CD4-positive, CD25-positive, alpha-beta regulatory T cell (primary cell): ENCODE measurements at regions not wholly inside any gene's neighbourhood (a gene's known extent, or its start where the extent isn't known, plus 50 kb on each side); places are given as distances from the start of the nearest gene placed in this dataset.

Source experiments
- ATAC-seq, 2 donors: fragments of 150-1000 bp; cut with Tn5 transposase; one replicate each; pipeline ENCODE4 v1.10.0; 2021; ENCODE audit warnings: low read depth in 2 of 2, moderate number of reproducible peaks in 2 of 2, moderate library complexity in 1 of 2
- DNase-seq, 3 donors: peaks; one replicate each; pipeline versions ENCODE4 v3.0.0 to v3.0.0-alpha.2; 2012 to 2022; ENCODE audit warnings: mixed read lengths in 1 of 3
- H3K27ac ChIP-seq: one replicate; pipeline ENCODE4 v1.7.0; 2013; ENCODE audit warnings: mild to moderate bottlenecking, low read length; ENCODE audit not compliant: insufficient read depth, poor library complexity, severe bottlenecking
- H3K27me3 ChIP-seq: one replicate; pipeline ENCODE4 v1.7.0; 2013; ENCODE audit warnings: low read length; ENCODE audit not compliant: control insufficient read depth, insufficient read depth
- H3K36me3 ChIP-seq: one replicate; pipeline ENCODE4 v1.7.0; 2013; ENCODE audit warnings: mild to moderate bottlenecking, low read length, moderate library complexity; ENCODE audit not compliant: control insufficient read depth, insufficient read depth
- H3K4me1 ChIP-seq: 2 replicates; pipeline ENCODE4 v1.7.0; 2013; ENCODE audit warnings: mild to moderate bottlenecking, low read length; ENCODE audit not compliant: insufficient read depth, control insufficient read depth, poor library complexity, severe bottlenecking
- H3K4me3 ChIP-seq: one replicate; pipeline ENCODE4 v1.7.0; 2013; ENCODE audit warnings: low read depth, mild to moderate bottlenecking, low read length, moderate library complexity
- H3K9me3 ChIP-seq, 2 experiments: 1 replicate in 1 of 2; 2 replicates in 1 of 2; pipeline ENCODE4 v1.7.0; 2013; ENCODE audit warnings: low read length in 2 of 2, mild to moderate bottlenecking in 1 of 2, moderate library complexity in 1 of 2; ENCODE audit not compliant: control insufficient read depth in 2 of 2
- H3K27ac Mint-ChIP-seq, 3 donors: one replicate each; pipeline ENCODE4 v1.8.0; 2020 to 2022; ENCODE audit warnings: mild to moderate bottlenecking in 3 of 3, mixed read lengths in 3 of 3, moderate library complexity in 2 of 3
- H3K27me3 Mint-ChIP-seq: one replicate; pipeline ENCODE4 v1.8.0; 2022; ENCODE audit warnings: mild to moderate bottlenecking, mixed read lengths
- H3K36me3 Mint-ChIP-seq: one replicate; pipeline ENCODE4 v1.8.0; 2020; ENCODE audit warnings: mixed read lengths
- H3K4me1 Mint-ChIP-seq, 4 donors: one replicate each; pipeline ENCODE4 v1.8.0; 2020 to 2022; ENCODE audit warnings: mixed read lengths in 4 of 4, mild to moderate bottlenecking in 1 of 4
- H3K4me3 Mint-ChIP-seq, 4 donors: one replicate each; pipeline ENCODE4 v1.8.0; 2020 to 2022; ENCODE audit warnings: mild to moderate bottlenecking in 4 of 4, mixed read lengths in 4 of 4, moderate library complexity in 3 of 4
- H3K9me3 Mint-ChIP-seq, 7 donors: one replicate each; pipeline ENCODE4 v1.8.0; 2020 to 2022; ENCODE audit warnings: mixed read lengths in 7 of 7, mild to moderate bottlenecking in 3 of 7, moderate library complexity in 2 of 7

GRCh38 chr2:226247289-226248275 is 552.0 kb downstream of the IRS1 start:
- H3K4me1 ChIP-seq, result no peaks in the 10 kb centered on the region
- no peaks in the 10 kb centered on the region for H3K9me3 ChIP-seq
- no peak for DNase-seq
- no peaks in the 10 kb centered on the region for H3K27me3 ChIP-seq
- H3K4me3 Mint-ChIP-seq, result no peak overlapping the region
- H3K36me3 ChIP-seq, result no peaks in the 10 kb centered on the region
- no peaks in the 10 kb centered on the region for H3K36me3 Mint-ChIP-seq
- H3K27ac Mint-ChIP-seq, result no peak overlapping the region
- no peaks in the 10 kb centered on the region for H3K27me3 Mint-ChIP-seq
- H3K9me3 Mint-ChIP-seq, result peaks cover 0 to 9% (median 1%) of the 10 kb centered on the region in 7 donors
- H3K4me3 ChIP-seq, result no peak overlapping the region
- no peak for ATAC-seq
- no peaks in the 10 kb centered on the region for H3K4me1 Mint-ChIP-seq
- no peak overlapping the region for H3K27ac ChIP-seq

- peaks cover 0 to 2% (median 0%) of the 10 kb centered on the region in 7 donors for H3K9me3 Mint-ChIP-seq
- ATAC-seq, result no peak
- DNase-seq, result no peak
Measured at GRCh38 chr2:226234187-226234586, 565.4 kb downstream of the IRS1 start.

DNA sequence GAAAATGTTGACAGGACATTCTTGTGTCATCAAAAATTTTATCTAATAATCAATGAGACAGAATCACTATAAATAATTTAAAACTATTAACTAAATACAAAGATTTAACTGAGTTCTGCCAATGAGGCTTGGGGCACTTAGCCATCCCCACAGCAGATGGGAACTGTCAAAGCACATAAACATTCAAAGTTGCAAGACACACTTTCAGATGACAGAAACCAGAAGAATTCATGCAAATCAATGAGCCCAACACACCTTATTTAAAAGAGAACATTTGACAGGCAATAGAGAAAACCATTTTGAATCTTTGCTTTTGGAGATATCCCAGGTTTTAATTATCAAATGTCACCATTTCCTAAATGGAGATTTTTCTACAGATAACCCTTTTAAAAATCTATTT is 566.2 kb downstream of the IRS1 start:
- H3K36me3 Mint-ChIP-seq, result no peaks in the 10 kb centered on the region
- H3K4me3 Mint-ChIP-seq, result no peak overlapping the region
- Histone ChIP-seq H3K9me3 (no peaks in the 10 kb centered on the region), H3K4me1 (no peaks in the 10 kb centered on the region), H3K36me3 (no peaks in the 10 kb centered on the region), H3K27ac (no peak overlapping the region), H3K27me3 (no peaks in the 10 kb centered on the region), H3K4me3 (no peak overlapping the region)
- H3K27ac Mint-ChIP-seq, result no peak overlapping the region
- H3K27me3 Mint-ChIP-seq, result no peaks in the 10 kb centered on the region
- DNase-seq (no peak), ATAC-seq (no peak)
- H3K4me1 Mint-ChIP-seq, result no peaks in the 10 kb centered on the region
- H3K9me3 Mint-ChIP-seq, result peaks cover 0 to 2% (median 0%) of the 10 kb centered on the region in 7 donors

More at GRCh38 chr2:226234187-226234586, 565.4 kb downstream of the IRS1 start:
- H3K27ac ChIP-seq, result no peak overlapping the region
- no peaks in the 10 kb centered on the region for H3K36me3 ChIP-seq
- no peaks in the 10 kb centered on the region for H3K4me1 ChIP-seq
- no peak overlapping the region for H3K4me3 ChIP-seq
- Mint-ChIP-seq H3K27me3 (no peaks in the 10 kb centered on the region), H3K4me1 (no peaks in the 10 kb centered on the region), H3K4me3 (no peak overlapping the region), H3K27ac (no peak overlapping the region), H3K36me3 (no peaks in the 10 kb centered on the region)
- no peaks in the 10 kb centered on the region for H3K9me3 ChIP-seq
- no peaks in the 10 kb centered on the region for H3K27me3 ChIP-seq

DNA sequence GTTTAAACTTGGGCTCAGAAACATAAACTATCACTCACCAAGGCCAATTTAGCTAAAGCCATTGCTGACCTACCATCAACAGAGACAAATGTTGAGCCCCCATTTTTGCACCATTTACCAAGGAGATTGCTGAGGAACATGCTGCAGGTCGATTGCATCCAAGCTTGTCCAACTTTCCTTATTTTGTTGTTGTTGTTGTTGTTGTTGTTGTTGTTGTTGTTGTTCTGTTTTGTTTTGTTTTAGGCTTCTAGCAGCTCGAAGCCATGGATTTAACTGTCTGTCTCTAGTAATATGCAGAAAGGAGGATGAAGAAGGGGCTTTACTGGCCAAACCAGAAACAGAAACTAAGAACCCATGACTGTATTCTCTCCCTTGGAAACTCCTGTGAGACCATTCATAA is 571.5 kb downstream of the IRS1 start:
- H3K4me1 ChIP-seq, result no peaks in the 10 kb centered on the region
- no peak overlapping the region for H3K4me3 ChIP-seq
- H3K36me3 ChIP-seq, result no peaks in the 10 kb centered on the region
- DNase-seq (no peak), ATAC-seq (no peak)
- Mint-ChIP-seq H3K4me1 (no peaks in the 10 kb centered on the region), H3K9me3 (peaks cover 0 to 2% (median 0%) of the 10 kb centered on the region in 7 donors), H3K27me3 (no peaks in the 10 kb centered on the region), H3K4me3 (no peak overlapping the region), H3K36me3 (no peaks in the 10 kb centered on the region), H3K27ac (no peak overlapping the region)
- H3K27ac ChIP-seq, result no peak overlapping the region
- H3K27me3 ChIP-seq, result no peaks in the 10 kb centered on the region
- no peaks in the 10 kb centered on the region for H3K9me3 ChIP-seq

GRCh38 chr2:226227341-226227740 is 572.3 kb downstream of the IRS1 start:
- H3K36me3 Mint-ChIP-seq, result no peaks in the 10 kb centered on the region
- H3K4me1 ChIP-seq, result no peaks in the 10 kb centered on the region
- no peak for ATAC-seq
- H3K27ac ChIP-seq, result no peak overlapping the region
- H3K4me3 ChIP-seq, result no peak overlapping the region
- no peaks in the 10 kb centered on the region for H3K27me3 ChIP-seq
- no peaks in the 10 kb centered on the region for H3K4me1 Mint-ChIP-seq
- H3K4me3 Mint-ChIP-seq, result no peak overlapping the region
- peaks cover 0 to 2% (median 0%) of the 10 kb centered on the region in 7 donors for H3K9me3 Mint-ChIP-seq
- H3K27ac Mint-ChIP-seq, result no peak overlapping the region
- no peaks in the 10 kb centered on the region for H3K27me3 Mint-ChIP-seq
- no peak for DNase-seq
- H3K9me3 ChIP-seq, result no peaks in the 10 kb centered on the region
- no peaks in the 10 kb centered on the region for H3K36me3 ChIP-seq

DNA sequence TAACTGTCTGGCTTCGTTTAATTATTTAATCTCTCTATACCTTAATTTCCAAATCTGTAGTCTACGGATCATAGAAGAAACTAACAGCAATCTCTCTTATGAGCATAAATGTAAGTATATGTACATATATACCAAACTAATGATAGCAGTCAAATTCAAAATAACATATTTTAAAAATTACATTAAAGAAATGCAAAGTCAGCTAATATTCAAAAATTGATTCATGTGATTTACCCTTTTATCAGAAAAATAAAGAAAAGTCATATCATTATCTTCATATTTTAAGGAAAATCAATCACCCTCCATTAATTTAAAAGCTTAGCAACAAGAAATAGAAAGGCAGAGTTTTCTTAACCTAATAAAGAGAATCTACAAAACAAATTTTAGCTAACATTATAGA is 575.9 kb downstream of the IRS1 start:
- H3K27ac Mint-ChIP-seq, result no peak overlapping the region
- no peaks in the 10 kb centered on the region for H3K27me3 Mint-ChIP-seq

GRCh38 chr2:226220511-226220910 is 579.1 kb downstream of the IRS1 start:
- H3K9me3 Mint-ChIP-seq, result peaks cover 0 to 2% (median 0%) of the 10 kb centered on the region in 7 donors
- ATAC-seq, result no peak
- H3K9me3 ChIP-seq, result no peaks in the 10 kb centered on the region

More for the DNA sequence above, 575.9 kb downstream of the IRS1 start:
- H3K27me3 ChIP-seq, result no peaks in the 10 kb centered on the region
- H3K9me3 Mint-ChIP-seq, result peaks cover 0 to 2% (median 0%) of the 10 kb centered on the region in 7 donors
- no peaks in the 10 kb centered on the region for H3K4me1 ChIP-seq
- no peaks in the 10 kb centered on the region for H3K9me3 ChIP-seq
- no peaks in the 10 kb centered on the region for H3K36me3 Mint-ChIP-seq
- no peak overlapping the region for H3K4me3 ChIP-seq
- ATAC-seq, result no peak
- H3K4me3 Mint-ChIP-seq, result no peak overlapping the region
- H3K27ac ChIP-seq, result no peak overlapping the region
- DNase-seq, result no peak
- H3K36me3 ChIP-seq, result no peaks in the 10 kb centered on the region
- no peaks in the 10 kb centered on the region for H3K4me1 Mint-ChIP-seq

DNA sequence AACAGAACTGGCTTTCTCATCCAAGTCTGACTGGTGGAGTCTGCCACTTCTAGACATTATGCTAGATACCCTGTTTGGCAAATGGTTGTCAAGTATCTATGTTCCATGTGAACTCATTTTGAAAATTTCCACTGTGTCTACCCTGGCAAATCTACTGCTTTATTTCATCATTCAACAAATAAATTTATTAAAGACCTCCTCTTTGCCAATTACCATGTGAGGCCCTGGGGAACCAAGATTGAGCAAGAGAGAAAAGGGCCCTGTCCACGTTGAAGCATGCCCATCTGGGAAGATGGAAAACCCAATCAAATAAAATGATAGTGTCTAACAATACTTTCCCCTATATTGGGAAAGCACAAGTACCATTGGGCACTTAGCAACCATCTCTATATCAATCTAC is 582.4 kb downstream of the IRS1 start:
- no peak overlapping the region for H3K4me3 ChIP-seq
- DNase-seq (no peak), ATAC-seq (no peak)
- no peak overlapping the region for H3K4me3 Mint-ChIP-seq
- H3K27me3 ChIP-seq, result no peaks in the 10 kb centered on the region
- H3K4me1 ChIP-seq, result no peaks in the 10 kb centered on the region
- H3K4me1 Mint-ChIP-seq, result no peaks in the 10 kb centered on the region
- H3K9me3 ChIP-seq, result no peaks in the 10 kb centered on the region
- no peaks in the 10 kb centered on the region for H3K36me3 ChIP-seq
- H3K27me3 Mint-ChIP-seq, result peaks cover 4% of the 10 kb centered on the region
- no peaks in the 10 kb centered on the region for H3K36me3 Mint-ChIP-seq
- H3K27ac ChIP-seq, result no peak overlapping the region
- H3K9me3 Mint-ChIP-seq, result peaks cover 0 to 1% (median 0%) of the 10 kb centered on the region in 7 donors
- no peak overlapping the region for H3K27ac Mint-ChIP-seq

More at GRCh38 chr2:226220511-226220910, 579.1 kb downstream of the IRS1 start:
- Histone ChIP-seq H3K4me3 (no peak overlapping the region), H3K4me1 (no peaks in the 10 kb centered on the region), H3K27ac (no peak overlapping the region), H3K27me3 (no peaks in the 10 kb centered on the region), H3K36me3 (no peaks in the 10 kb centered on the region)
- no peaks in the 10 kb centered on the region for H3K4me1 Mint-ChIP-seq
- H3K27me3 Mint-ChIP-seq, result peaks cover 4% of the 10 kb centered on the region
- DNase-seq, result no peak
- H3K4me3 Mint-ChIP-seq, result no peak overlapping the region
- H3K36me3 Mint-ChIP-seq, result no peaks in the 10 kb centered on the region
- no peak overlapping the region for H3K27ac Mint-ChIP-seq
